GM21717 (cell line): ENCODE measurements at regions not wholly inside any gene's neighbourhood (a gene's known extent, or its start where the extent isn't known, plus 50 kb on each side); places are given as distances from the start of the nearest gene placed in this dataset.

ENCODE experiments used
- ATAC-seq: cut with Tn5 transposase; IDR thresholded peaks from one replicate; pipeline ENCODE4 v1.9.1; 2021; ENCODE audit warnings: mild to moderate bottlenecking, moderate library complexity; ENCODE audit not compliant: unreplicated experiment

GRCh38 chr2:118668431-118669424 is 178.7 kb downstream of the EN1 start:
- ATAC-seq = no peak

- ATAC-seq = no peak
Observed at GRCh38 chr2:118667964-118668363, 179.5 kb downstream of the EN1 start.

- ATAC-seq = no peak
Observed at GRCh38 chr2:118667348-118667747, 180.1 kb downstream of the EN1 start.

- no peak for ATAC-seq
Observed at GRCh38 chr2:118665784-118666529, 181.5 kb downstream of the EN1 start.

GRCh38 chr2:118661179-118661578 is 186.3 kb downstream of the EN1 start:
- ATAC-seq = no peak

GRCh38 chr2:118658596-118659198 is 188.8 kb downstream of the EN1 start:
- no peak for ATAC-seq

- ATAC-seq = no peak
Observed at GRCh38 chr2:118657466-118657865, 190.0 kb downstream of the EN1 start.

GRCh38 chr2:118654945-118655344 is 192.5 kb downstream of the EN1 start:
- ATAC-seq = no peak

GRCh38 chr2:118650327-118650726 is 197.1 kb downstream of the EN1 start:
- no peak for ATAC-seq

GRCh38 chr2:118645876-118646275 is 201.6 kb downstream of the EN1 start:
- no peak for ATAC-seq

GRCh38 chr2:118644190-118644589 is 203.3 kb downstream of the EN1 start:
- no peak for ATAC-seq

GRCh38 chr2:118643294-118643693 is 204.2 kb downstream of the EN1 start:
- no peak for ATAC-seq

GRCh38 chr2:118642501-118642900 is 204.9 kb downstream of the EN1 start:
- no peak for ATAC-seq

- ATAC-seq = no peak
Observed at GRCh38 chr2:118641711-118642110, 205.7 kb downstream of the EN1 start.

- no peak for ATAC-seq
Observed at GRCh38 chr2:118639371-118639770, 208.1 kb downstream of the EN1 start.

- ATAC-seq = no peak
Observed at GRCh38 chr2:118638453-118638852, 209.0 kb downstream of the EN1 start.

- no peak for ATAC-seq
Observed at GRCh38 chr2:118635891-118636290, 211.6 kb downstream of the EN1 start.

- ATAC-seq = no peak
Observed at GRCh38 chr2:118634876-118635275, 212.6 kb downstream of the EN1 start.

GRCh38 chr2:118633371-118634018 is 214.0 kb downstream of the EN1 start:
- no peak for ATAC-seq

- no peak for ATAC-seq
Observed at GRCh38 chr2:118632921-118633320, 214.5 kb downstream of the EN1 start.

- ATAC-seq = no peak
Observed at GRCh38 chr2:118627156-118627555, 220.3 kb downstream of the EN1 start.
